Calu3 (cell line): ENCODE measurements at regions not wholly inside any gene's neighbourhood (a gene's known extent, or its start where the extent isn't known, plus 50 kb on each side); places are given as distances from the start of the nearest gene placed in this dataset.

ENCODE experiments used
- BruUV-seq: library from RNA; stranded (reverse); fragments of 400-500 nt; replicated peaks from 2 replicates; lab custom pipeline; 2021; lab: Mats Ljungman, UMichigan
- CTCF ChIA-PET: fragments of 300-600 bp; sonication (Branson Sonifier 250); formaldehyde crosslinking; loops from one replicate; lab custom pipeline; 2022; ENCODE audit warnings: antibody characterized with exemption; lab: Charles Lee
- DNase-seq: peaks from one replicate; pipeline ENCODE4 v3.0.0; 2022
- H3K27ac Mint-ChIP-seq: one replicate; pipeline ENCODE4 v1.8.0; 2022; ENCODE audit warnings: mixed read lengths; ENCODE audit not compliant: unreplicated experiment
- H3K27me3 Mint-ChIP-seq: one replicate; pipeline ENCODE4 v1.8.0; 2022; ENCODE audit warnings: mixed read lengths; ENCODE audit not compliant: unreplicated experiment
- H3K36me3 Mint-ChIP-seq: one replicate; pipeline ENCODE4 v1.8.0; 2022; ENCODE audit warnings: mild to moderate bottlenecking, moderate library complexity, mixed read lengths; ENCODE audit not compliant: insufficient read depth, unreplicated experiment
- H3K4me1 Mint-ChIP-seq: one replicate; pipeline ENCODE4 v1.8.0; 2022; ENCODE audit warnings: mild to moderate bottlenecking, low read depth, mixed read lengths; ENCODE audit not compliant: unreplicated experiment
- H3K4me3 Mint-ChIP-seq: one replicate; pipeline ENCODE4 v1.8.0; 2022; ENCODE audit warnings: mild to moderate bottlenecking, low read depth, moderate library complexity, mixed read lengths; ENCODE audit not compliant: unreplicated experiment
- H3K9me3 Mint-ChIP-seq: one replicate; pipeline ENCODE4 v1.8.0; 2022; ENCODE audit warnings: low read depth, mixed read lengths; ENCODE audit not compliant: unreplicated experiment
- intact Hi-C: fragments of 100-400 bp; cut with micrococcal nuclease; formaldehyde crosslinking; loops from one replicate; pipeline ENCODE4 v1.10.0; 2022; ENCODE audit not compliant: unreplicated experiment
- TF ChIP-seq, protein P1 (sequence below): fragments of 200-600 bp; IDR thresholded peaks from one replicate; pipeline ENCODE4 v1.8.0; 2022; ENCODE audit warnings: antibody characterized with exemption; ENCODE audit not compliant: unreplicated experiment

DNA sequence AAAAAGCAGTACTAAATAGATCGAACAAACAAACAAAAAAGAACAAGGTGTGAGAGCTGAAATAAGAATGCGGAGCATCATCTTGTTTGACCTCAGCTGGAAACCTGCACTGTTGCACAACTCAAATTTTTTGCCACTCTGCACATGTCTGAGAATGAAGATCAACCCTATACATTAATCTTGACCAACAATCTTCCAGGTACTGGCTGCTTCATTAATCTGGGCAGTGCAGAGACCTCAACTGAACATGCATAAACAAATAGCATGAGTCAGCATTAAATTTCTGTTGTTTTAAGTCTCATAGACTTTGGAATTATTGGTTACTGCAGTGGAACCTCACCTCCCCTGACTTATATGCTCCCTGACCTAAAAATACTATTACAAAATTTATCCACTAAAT is 114.6 kb upstream of the FTMT start:
- DNase-seq = no peak
- Mint-ChIP-seq H3K4me3 (no peak overlapping the region), H3K27ac (no peak overlapping the region), H3K36me3 (no peaks in the 10 kb centered on the region), H3K4me1 (no peaks in the 10 kb centered on the region), H3K9me3 (peaks cover 6% of the 10 kb centered on the region), H3K27me3 (no peaks in the 10 kb centered on the region)
- BruUV-seq = no TSS peak
- TF ChIP-seq, protein P1, sequence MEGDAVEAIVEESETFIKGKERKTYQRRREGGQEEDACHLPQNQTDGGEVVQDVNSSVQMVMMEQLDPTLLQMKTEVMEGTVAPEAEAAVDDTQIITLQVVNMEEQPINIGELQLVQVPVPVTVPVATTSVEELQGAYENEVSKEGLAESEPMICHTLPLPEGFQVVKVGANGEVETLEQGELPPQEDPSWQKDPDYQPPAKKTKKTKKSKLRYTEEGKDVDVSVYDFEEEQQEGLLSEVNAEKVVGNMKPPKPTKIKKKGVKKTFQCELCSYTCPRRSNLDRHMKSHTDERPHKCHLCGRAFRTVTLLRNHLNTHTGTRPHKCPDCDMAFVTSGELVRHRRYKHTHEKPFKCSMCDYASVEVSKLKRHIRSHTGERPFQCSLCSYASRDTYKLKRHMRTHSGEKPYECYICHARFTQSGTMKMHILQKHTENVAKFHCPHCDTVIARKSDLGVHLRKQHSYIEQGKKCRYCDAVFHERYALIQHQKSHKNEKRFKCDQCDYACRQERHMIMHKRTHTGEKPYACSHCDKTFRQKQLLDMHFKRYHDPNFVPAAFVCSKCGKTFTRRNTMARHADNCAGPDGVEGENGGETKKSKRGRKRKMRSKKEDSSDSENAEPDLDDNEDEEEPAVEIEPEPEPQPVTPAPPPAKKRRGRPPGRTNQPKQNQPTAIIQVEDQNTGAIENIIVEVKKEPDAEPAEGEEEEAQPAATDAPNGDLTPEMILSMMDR = no peak
- CTCF ChIA-PET = no interaction called here
- intact Hi-C loops = no loop called here

DNA sequence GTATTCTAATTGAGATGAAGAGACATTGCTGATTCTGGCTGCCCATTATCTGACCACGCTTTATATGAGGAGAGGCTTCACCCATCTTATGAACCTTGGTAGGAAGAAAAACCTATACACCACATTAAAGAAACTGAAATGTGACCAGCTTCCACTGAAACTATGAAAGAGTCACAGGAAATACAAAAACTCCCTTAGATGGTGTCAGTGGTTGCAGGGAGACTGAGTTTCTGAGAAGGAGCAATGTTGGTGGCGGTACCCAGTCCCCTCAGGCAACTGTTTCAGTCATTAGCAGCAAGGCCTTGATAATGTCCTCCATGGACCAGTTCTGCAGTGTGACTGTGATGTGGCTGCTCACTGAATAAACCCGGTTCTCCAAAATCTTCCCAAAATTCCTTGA is 110.5 kb upstream of the FTMT start:
- intact Hi-C loops = no loop called here
- H3K27ac Mint-ChIP-seq = no peak overlapping the region
- no peak for DNase-seq
- H3K4me1 Mint-ChIP-seq = no peaks in the 10 kb centered on the region
- no peak overlapping the region for H3K4me3 Mint-ChIP-seq
- CTCF ChIA-PET = no interaction called here
- no peaks in the 10 kb centered on the region for H3K36me3 Mint-ChIP-seq
- H3K9me3 Mint-ChIP-seq = peaks cover 6% of the 10 kb centered on the region
- TF ChIP-seq, protein P1 = no peak
- H3K27me3 Mint-ChIP-seq = no peaks in the 10 kb centered on the region
- BruUV-seq = no TSS peak

DNA sequence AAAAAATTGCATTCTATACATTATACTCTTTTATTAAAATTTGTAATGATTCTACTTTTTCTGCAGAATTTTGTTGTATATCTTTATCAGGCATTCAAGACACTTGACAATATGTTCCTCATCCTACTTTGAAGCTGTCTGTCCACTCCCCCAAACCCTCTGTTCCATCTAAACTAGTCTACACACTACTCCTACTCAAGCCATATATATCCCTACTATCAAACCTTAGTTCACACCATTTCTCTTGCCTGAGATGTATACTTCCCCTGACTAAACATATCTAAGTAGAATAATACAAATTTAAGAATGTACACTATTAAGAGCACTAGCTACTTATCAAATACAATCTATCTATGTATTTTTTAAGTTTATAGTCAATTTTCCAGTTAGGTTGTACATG is 107.1 kb upstream of the FTMT start:
- no peaks in the 10 kb centered on the region for H3K36me3 Mint-ChIP-seq
- peaks cover 3% of the 10 kb centered on the region for H3K9me3 Mint-ChIP-seq
- TF ChIP-seq, protein P1 = no peak
- CTCF ChIA-PET = no interaction called here
- no peaks in the 10 kb centered on the region for H3K4me1 Mint-ChIP-seq
- H3K27me3 Mint-ChIP-seq = no peaks in the 10 kb centered on the region
- no peak overlapping the region for H3K4me3 Mint-ChIP-seq
- no peak overlapping the region for H3K27ac Mint-ChIP-seq
- intact Hi-C loops = no loop called here
- no peak for DNase-seq
- no TSS peak for BruUV-seq

DNA sequence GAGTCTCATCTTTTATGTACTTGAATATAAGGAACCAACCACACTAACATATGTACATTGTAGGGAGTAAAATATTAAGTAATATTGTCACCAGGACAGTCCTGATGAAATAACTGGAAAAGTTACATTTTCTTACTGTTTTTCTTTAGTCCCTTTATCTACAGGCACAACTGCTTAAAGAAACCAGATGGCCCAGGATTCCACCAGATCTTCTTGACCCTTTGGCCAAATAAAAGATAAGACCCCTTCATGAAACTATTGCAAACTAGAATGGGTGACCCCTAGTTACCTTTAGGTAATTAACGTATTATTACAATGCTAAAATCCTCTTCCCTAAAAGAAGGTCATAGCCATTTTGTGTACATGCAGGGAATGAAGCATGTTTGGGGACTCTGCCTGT is 106.3 kb upstream of the FTMT start:
- peaks cover 3% of the 10 kb centered on the region for H3K9me3 Mint-ChIP-seq
- CTCF ChIA-PET = no interaction called here
- BruUV-seq = no TSS peak
- no peak for DNase-seq
- H3K27ac Mint-ChIP-seq = no peak overlapping the region
- H3K4me3 Mint-ChIP-seq = no peak overlapping the region
- H3K36me3 Mint-ChIP-seq = no peaks in the 10 kb centered on the region
- no peaks in the 10 kb centered on the region for H3K4me1 Mint-ChIP-seq
- TF ChIP-seq, protein P1 = no peak
- intact Hi-C loops = no loop called here
- no peaks in the 10 kb centered on the region for H3K27me3 Mint-ChIP-seq
